ENCODE measurements at regions not wholly inside any gene's neighbourhood (a gene's known extent, or its start where the extent isn't known, plus 50 kb on each side); places are given as distances from the start of the nearest gene placed in this dataset.

DNA sequence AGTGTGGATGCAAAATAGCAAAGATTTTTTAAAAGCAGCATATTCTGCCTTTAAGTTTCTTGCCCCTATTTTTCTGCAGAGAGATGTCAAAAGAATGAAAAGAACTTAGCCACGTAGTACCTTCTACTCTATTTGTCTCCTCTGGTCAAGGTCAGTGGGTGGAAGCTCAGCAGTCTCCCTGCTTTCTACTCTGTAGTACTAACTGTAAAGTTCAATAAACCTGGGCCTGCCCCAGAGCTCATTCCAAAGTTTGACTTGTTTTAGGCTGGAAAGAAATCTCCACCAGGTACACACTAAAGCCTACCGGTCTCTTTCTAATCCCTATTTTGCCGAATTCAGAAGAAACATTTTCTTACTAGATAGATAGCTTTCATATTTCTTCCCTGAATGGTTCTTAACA, 247.9 kb upstream of the ARHGAP20 start:
- H3K4me1 ChIP-seq (ENCODE audit: insufficient read depth, insufficient read length), result no peaks in the 10 kb centered on the region

DNA sequence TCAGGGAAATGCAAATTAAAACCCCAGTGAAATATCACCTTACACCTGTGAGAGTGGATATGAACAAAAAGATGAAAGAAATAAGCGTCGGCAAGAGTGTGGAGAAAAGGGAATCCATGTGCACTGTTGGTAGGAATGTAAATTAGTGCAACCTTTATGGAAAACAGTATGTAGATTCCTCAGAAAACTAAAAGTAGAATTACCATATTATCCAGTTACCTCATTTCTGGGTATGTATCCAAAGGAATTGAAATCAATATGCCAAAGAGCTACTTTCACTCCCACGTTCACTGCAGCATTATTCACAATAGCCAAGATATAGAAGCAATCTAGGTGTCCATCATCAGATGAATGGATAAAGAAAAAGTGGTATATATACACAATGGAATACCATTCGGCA, 246.0 kb upstream of the ARHGAP20 start:
- no peaks in the 10 kb centered on the region for H3K36me3 ChIP-seq (ENCODE audit: insufficient read depth, insufficient read length, low read length)
- H3K9ac ChIP-seq (ENCODE audit: insufficient read length, low read depth), result no peak overlapping the region
- no peaks in the 10 kb centered on the region for H3K9me3 ChIP-seq (ENCODE audit: insufficient read depth, low read length)
- H3K27me3 ChIP-seq (ENCODE audit: insufficient read depth, insufficient read length), result no peaks in the 10 kb centered on the region
- H3K4me3 ChIP-seq (ENCODE audit: insufficient read length, low read depth), result no peak overlapping the region
- TF ChIP-seq ZNF274 (IDR thresholded peaks at IDR 0.05; ENCODE audit: low read depth, low read length), result no peak
- TF ChIP-seq SUZ12 (IDR thresholded peaks at IDR 0.05; ENCODE audit: extremely low read depth, insufficient read depth, insufficient read length), result no peak
- TF ChIP-seq YY1 (IDR thresholded peaks at IDR 0.05; ENCODE audit: insufficient read depth, insufficient read length), result no peak
- DNase-seq (ENCODE audit: low read depth, low spot score), result no peak
- H3K4me1 ChIP-seq (ENCODE audit: insufficient read depth, insufficient read length), result no peaks in the 10 kb centered on the region

More for the DNA sequence above, 247.9 kb upstream of the ARHGAP20 start:
- no peak for DNase-seq (ENCODE audit: low read depth, low spot score)
- no peaks in the 10 kb centered on the region for H3K9me3 ChIP-seq (ENCODE audit: insufficient read depth, low read length)
- no peak overlapping the region for H3K4me3 ChIP-seq (ENCODE audit: insufficient read length, low read depth)
- TF ChIP-seq YY1 (IDR thresholded peaks at IDR 0.05; ENCODE audit: insufficient read depth, insufficient read length), result no peak
- no peak overlapping the region for H3K9ac ChIP-seq (ENCODE audit: insufficient read length, low read depth)
- no peaks in the 10 kb centered on the region for H3K27me3 ChIP-seq (ENCODE audit: insufficient read depth, insufficient read length)
- no peaks in the 10 kb centered on the region for H3K36me3 ChIP-seq (ENCODE audit: insufficient read depth, insufficient read length, low read length)

DNA sequence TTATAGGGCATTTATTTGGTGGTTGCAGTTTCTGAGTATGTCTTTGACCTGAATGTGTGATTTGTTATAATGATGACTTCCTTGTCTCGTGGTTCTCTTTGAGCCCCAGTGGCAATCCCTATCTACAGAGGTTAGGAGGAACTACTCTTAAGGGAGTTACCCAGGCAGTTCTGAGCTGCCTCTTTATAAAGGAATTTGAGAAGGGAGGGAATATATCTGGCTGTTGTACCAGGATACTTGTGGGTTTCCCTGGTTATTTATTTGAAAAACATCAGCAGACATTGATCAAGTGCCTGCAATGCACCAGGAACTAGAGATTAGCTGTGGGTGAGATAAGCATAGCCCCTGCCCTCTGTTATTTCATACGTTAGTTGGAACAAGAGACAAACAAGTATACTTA, 243.5 kb upstream of the ARHGAP20 start:
- Histone ChIP-seq H3K4me3 (ENCODE audit: insufficient read length, low read depth) (no peak overlapping the region), H3K9ac (ENCODE audit: insufficient read length, low read depth) (no peak overlapping the region), H3K4me1 (ENCODE audit: insufficient read depth, insufficient read length) (no peaks in the 10 kb centered on the region), H3K9me3 (ENCODE audit: insufficient read depth, low read length) (no peaks in the 10 kb centered on the region), H3K36me3 (ENCODE audit: insufficient read depth, insufficient read length, low read length) (no peaks in the 10 kb centered on the region), H3K27me3 (ENCODE audit: insufficient read depth, insufficient read length) (no peaks in the 10 kb centered on the region)
- no peak for DNase-seq (ENCODE audit: low read depth, low spot score)
- TF ChIP-seq ZNF274 (IDR thresholded peaks at IDR 0.05; ENCODE audit: low read depth, low read length), result no peak
- TF ChIP-seq YY1 (IDR thresholded peaks at IDR 0.05; ENCODE audit: insufficient read depth, insufficient read length), result no peak
- TF ChIP-seq SUZ12 (IDR thresholded peaks at IDR 0.05; ENCODE audit: extremely low read depth, insufficient read depth, insufficient read length), result no peak

DNA sequence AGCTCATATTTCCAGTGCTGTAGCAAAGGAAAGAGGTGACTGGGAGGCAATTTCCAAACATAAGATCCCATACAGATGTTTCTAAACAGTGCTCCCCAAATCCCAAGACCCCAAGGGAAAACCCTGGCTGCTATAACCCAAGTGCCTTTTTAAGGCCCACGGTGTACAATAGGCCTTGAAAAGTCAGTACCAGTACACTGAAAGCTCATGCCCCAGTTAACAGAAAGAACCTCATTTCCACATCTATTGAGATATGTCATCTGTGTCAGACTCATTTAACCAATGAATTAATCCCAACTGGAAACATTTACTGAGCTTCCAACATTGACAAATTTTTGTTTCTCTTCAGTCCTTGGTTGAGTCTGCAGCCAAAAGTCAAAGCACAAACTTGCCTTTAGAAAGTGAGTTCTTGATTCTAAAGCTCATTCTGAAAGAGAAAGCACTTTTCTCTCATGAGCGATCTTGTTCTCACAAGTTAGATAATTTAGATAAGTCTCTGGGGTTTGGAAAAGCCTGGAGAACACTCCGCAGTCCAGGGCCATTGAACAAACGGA, 239.8 kb upstream of the ARHGAP20 start:
- TF ChIP-seq ZNF274 (IDR thresholded peaks at IDR 0.05; ENCODE audit: low read depth, low read length) (no peak), YY1 (IDR thresholded peaks at IDR 0.05; ENCODE audit: insufficient read depth, insufficient read length) (no peak), SUZ12 (IDR thresholded peaks at IDR 0.05; ENCODE audit: extremely low read depth, insufficient read depth, insufficient read length) (no peak)
- no peaks in the 10 kb centered on the region for H3K9me3 ChIP-seq (ENCODE audit: insufficient read depth, low read length)
- H3K4me1 ChIP-seq (ENCODE audit: insufficient read depth, insufficient read length), result no peaks in the 10 kb centered on the region
- H3K4me3 ChIP-seq (ENCODE audit: insufficient read length, low read depth), result no peak overlapping the region
- H3K9ac ChIP-seq (ENCODE audit: insufficient read length, low read depth), result no peak overlapping the region
- no peaks in the 10 kb centered on the region for H3K36me3 ChIP-seq (ENCODE audit: insufficient read depth, insufficient read length, low read length)
- H3K27me3 ChIP-seq (ENCODE audit: insufficient read depth, insufficient read length), result no peaks in the 10 kb centered on the region
- DNase-seq (ENCODE audit: low read depth, low spot score), result no peak

DNA sequence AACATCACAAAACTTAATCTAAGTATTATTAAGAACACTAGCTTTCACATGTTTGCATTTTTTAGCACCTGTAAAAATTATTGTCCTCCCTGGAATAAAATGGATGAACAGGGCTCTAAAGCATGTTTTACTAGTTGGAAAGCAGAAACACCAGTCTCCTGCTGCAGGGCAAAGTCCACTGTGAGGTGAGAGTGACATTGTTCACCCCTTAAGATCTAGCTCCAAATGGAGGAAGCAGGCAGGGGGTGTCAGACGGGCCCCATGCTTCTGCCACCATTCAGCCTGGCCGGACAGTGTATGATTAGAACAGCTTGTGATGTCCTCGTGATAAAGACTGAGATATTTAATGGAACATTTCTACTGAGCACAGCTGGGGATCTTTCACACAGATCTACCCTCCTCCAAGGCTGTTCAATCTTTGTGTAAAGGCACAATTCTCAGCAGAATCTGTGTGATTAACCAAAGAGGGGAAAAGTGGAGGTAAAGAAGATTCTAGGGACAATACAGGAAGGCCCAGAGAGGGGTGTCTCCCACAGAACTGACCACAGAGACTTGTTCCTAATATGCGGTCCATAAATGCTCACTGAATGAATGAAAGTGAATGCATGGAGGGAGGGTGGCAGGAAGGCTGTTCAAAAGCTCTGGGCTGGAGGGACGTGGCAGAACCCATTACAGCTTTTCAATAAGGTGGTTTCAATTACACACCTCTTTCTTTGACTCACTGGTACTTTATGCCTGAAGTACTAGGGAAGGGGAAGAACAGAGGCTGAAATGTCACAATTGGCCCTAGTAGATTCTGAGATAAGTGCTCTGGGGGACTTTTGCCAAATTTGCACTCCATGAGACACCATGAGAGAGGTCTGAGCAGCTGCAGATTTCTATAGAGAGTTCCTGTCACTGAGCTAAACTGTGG, 239.1 kb upstream of the ARHGAP20 start:
- Histone ChIP-seq H3K9me3 (ENCODE audit: insufficient read depth, low read length) (no peaks in the 10 kb centered on the region), H3K4me1 (ENCODE audit: insufficient read depth, insufficient read length) (no peaks in the 10 kb centered on the region), H3K27me3 (ENCODE audit: insufficient read depth, insufficient read length) (no peaks in the 10 kb centered on the region), H3K4me3 (ENCODE audit: insufficient read length, low read depth) (no peak overlapping the region), H3K36me3 (ENCODE audit: insufficient read depth, insufficient read length, low read length) (no peaks in the 10 kb centered on the region), H3K9ac (ENCODE audit: insufficient read length, low read depth) (no peak overlapping the region)
- no peak for DNase-seq (ENCODE audit: low read depth, low spot score)
- no peak for TF ChIP-seq YY1 (IDR thresholded peaks at IDR 0.05; ENCODE audit: insufficient read depth, insufficient read length)
- no peak for TF ChIP-seq ZNF274 (IDR thresholded peaks at IDR 0.05; ENCODE audit: low read depth, low read length)
- no peak for TF ChIP-seq SUZ12 (IDR thresholded peaks at IDR 0.05; ENCODE audit: extremely low read depth, insufficient read depth, insufficient read length)

DNA sequence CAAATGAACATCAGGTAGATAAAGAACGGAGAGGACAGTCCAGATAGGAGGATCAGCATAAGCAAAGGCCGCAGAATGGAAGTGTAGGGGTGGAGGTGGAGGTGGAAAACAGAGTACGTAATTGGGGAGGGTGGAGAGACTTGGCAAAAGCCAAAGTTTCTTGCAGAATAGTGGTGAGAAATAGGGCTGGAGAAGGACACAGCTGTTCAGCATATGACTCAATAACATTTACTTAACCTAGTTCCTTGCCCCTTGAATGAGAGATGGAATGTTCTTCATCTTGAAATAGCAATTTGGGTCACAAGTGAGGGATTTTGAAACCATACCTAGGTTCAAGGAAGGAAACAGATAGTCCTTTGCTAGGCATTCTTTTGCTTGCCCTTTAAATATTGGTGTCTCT, 235.9 kb upstream of the ARHGAP20 start:
- Histone ChIP-seq H3K36me3 (ENCODE audit: insufficient read depth, insufficient read length, low read length) (no peaks in the 10 kb centered on the region), H3K9me3 (ENCODE audit: insufficient read depth, low read length) (no peaks in the 10 kb centered on the region), H3K27me3 (ENCODE audit: insufficient read depth, insufficient read length) (no peaks in the 10 kb centered on the region), H3K4me1 (ENCODE audit: insufficient read depth, insufficient read length) (no peaks in the 10 kb centered on the region), H3K9ac (ENCODE audit: insufficient read length, low read depth) (no peak overlapping the region), H3K4me3 (ENCODE audit: insufficient read length, low read depth) (no peak overlapping the region)
- no peak for DNase-seq (ENCODE audit: low read depth, low spot score)
- TF ChIP-seq SUZ12 (IDR thresholded peaks at IDR 0.05; ENCODE audit: extremely low read depth, insufficient read depth, insufficient read length) (no peak), ZNF274 (IDR thresholded peaks at IDR 0.05; ENCODE audit: low read depth, low read length) (no peak), YY1 (IDR thresholded peaks at IDR 0.05; ENCODE audit: insufficient read depth, insufficient read length) (no peak)

DNA sequence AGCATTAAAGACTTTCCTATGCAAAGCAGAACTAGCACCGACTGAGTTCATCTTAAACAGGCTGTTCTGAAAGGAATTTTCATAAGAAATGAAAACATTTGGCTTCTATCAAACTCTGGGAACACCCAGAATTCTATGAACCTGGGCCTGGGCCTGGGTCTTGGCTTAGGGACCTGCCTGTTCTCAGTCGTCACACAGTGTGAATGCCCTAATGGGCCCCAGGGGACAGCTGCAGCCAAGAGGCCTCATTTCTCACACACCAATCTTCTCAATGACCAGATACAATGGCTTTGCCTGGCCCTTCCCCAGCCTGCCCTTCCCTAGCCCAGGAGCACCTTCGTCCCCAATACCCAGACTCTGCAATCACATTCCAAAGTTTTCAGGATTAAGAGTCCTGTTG, 234.9 kb upstream of the ARHGAP20 start:
- DNase-seq (ENCODE audit: low read depth, low spot score), result no peak

More for the DNA sequence above, 234.9 kb upstream of the ARHGAP20 start:
- H3K9me3 ChIP-seq (ENCODE audit: insufficient read depth, low read length), result no peaks in the 10 kb centered on the region
- H3K9ac ChIP-seq (ENCODE audit: insufficient read length, low read depth), result no peak overlapping the region
- H3K4me1 ChIP-seq (ENCODE audit: insufficient read depth, insufficient read length), result no peaks in the 10 kb centered on the region
- H3K27me3 ChIP-seq (ENCODE audit: insufficient read depth, insufficient read length), result no peaks in the 10 kb centered on the region
- H3K4me3 ChIP-seq (ENCODE audit: insufficient read length, low read depth), result no peak overlapping the region
- no peaks in the 10 kb centered on the region for H3K36me3 ChIP-seq (ENCODE audit: insufficient read depth, insufficient read length, low read length)
- no peak for TF ChIP-seq YY1 (IDR thresholded peaks at IDR 0.05; ENCODE audit: insufficient read depth, insufficient read length)
- TF ChIP-seq SUZ12 (IDR thresholded peaks at IDR 0.05; ENCODE audit: extremely low read depth, insufficient read depth, insufficient read length), result no peak
- no peak for TF ChIP-seq ZNF274 (IDR thresholded peaks at IDR 0.05; ENCODE audit: low read depth, low read length)
